Stimulated activated naive CD4-positive, alpha-beta T cell (primary cell): ENCODE measurements at regions not wholly inside any gene's neighbourhood (a gene's known extent, or its start where the extent isn't known, plus 50 kb on each side); places are given as distances from the start of the nearest gene placed in this dataset.
"Not testable (repeated sequence)": the region's sequence is repeated elsewhere in the genome, so short reads cannot be mapped to it uniquely, and the experiment has no call there.

Experiments
- DNase-seq, 6 experiments: peaks; one replicate each; lab custom pipeline; 2025; lab: John Stamatoyannopoulos, UW

DNA sequence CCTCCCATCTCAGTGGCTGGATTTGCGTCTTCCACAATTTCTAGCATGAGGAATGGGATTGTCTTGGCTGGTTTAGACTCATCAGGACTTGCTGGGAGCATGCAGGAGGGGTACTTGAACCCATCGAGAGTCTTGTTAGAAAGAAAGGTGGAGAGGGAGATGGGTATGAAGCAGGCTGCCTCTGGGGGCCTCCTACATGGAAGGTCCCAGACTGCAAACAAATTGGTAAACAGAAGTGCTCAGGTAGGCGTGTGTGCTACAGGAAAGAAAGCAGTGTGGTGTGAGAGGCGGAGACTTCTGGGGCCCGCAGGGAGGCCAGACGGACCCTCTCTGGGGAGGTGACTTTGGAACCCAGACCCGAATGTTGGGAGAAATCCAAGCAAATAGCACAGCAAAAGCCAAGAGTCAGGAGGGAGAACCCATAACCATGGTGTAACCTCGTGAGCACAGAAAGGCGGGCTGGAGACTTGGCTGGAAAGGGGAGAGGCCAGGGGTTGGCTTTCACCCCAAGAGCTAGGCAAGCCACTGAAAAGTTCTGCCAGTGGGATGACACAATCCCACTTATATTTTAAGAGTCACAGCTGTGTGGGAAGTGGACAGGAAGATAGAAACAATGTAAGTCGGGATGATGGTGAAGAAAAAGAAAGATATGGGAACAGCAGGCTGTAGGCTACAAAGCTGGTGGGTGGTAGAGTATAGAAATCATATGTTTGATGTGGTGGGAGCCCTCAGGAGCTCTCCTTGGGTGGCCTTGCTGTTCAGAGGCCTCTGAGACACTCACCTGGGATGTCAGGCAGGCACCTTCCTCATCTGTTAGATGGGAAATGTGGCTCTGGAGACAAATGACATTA is 130.1 kb upstream of the PRR20G start:
- no peak for DNase-seq

DNA sequence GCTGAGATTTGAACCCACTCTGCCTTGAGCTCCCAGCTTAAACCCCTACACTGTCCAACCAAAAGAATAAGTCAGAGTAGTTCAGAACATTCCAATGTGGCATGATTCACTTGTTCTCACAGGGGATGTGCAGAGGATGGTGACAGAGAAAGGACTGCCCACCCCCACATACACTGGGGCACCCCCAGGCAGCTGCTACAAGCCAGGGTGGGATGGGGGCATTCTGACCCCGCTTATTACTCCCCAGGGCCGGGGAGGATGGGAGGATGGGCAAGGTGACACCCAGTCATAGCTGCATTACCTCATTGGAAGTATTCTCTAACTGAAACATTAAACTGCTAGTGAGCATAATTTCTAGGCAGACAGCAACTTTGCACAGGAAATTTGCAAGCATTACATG is 126.0 kb upstream of the PRR20G start:
- DNase-seq = no peak

DNA sequence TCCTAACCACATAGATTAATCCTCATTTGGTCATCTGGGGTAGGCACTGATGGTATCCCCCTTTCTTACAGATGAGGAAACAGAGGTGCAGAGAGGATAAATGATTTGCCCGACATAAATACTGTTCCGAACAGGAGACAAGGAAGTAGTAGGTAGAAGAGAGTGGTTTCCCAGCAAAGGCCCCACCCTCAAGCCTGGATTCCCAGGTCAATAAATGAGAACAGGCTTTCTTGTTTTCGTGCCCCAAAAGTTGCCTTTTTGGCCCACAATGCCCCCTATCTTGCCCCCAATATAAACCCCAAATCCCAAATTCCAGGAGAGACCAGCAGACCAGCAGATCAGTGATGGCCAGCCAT is 125.5 kb upstream of the PRR20G start:
- DNase-seq = no peak

DNA sequence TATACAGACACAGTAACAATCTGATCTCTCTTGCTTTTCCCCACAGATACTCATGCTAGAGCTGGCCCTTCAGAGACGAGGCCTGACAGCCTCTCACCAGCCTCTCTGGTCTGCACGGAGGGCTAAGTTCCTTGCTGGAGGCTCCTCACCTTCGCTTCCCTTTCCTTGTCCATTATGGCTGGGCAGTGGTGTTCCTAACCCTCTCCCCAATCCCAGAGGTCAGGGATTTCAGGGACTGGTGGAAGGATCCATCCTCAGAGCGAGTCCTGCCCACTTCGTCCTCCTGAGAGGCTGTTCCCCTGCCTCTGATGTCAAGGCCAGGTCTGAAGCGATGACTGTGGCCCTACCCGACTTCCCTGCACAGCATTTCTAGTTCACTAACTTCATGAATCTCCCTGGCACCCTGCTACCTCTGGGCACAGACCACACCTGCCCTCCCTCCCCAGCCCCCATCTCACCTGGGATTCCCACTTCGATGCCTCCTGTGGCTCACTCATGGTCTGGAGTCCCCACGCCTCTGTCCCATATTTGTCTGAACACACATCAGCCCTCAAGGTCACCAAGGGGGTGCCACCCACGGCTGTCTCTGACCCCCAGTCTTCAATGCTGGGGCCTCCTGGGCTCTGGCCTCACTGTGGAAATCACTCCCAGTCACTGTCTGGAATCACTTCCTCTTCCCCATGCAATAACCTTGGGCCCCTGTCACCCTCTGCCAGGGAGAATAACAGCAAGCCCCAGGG is 124.9 kb upstream of the PRR20G start:
- no peak for DNase-seq

DNA sequence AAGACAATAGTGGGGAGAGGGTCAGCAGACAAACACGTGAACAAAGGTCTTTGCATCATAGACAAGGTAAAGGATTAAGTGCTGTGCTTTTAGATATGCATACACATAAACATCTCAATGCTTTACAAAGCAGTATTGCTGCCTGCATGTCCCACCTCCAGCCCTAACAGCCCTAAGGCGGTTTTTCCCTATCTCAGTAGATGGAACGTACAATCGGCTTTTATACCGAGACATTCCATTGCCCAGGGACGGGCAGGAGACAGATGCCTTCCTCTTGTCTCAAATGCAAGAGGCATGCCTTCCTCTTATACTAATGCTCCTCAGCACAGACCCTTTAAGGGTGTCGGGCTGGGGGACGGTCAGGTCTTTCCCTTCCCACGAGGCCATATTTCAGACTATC is 124.0 kb upstream of the PRR20G start:
- DNase-seq = not testable (repeated sequence)

DNA sequence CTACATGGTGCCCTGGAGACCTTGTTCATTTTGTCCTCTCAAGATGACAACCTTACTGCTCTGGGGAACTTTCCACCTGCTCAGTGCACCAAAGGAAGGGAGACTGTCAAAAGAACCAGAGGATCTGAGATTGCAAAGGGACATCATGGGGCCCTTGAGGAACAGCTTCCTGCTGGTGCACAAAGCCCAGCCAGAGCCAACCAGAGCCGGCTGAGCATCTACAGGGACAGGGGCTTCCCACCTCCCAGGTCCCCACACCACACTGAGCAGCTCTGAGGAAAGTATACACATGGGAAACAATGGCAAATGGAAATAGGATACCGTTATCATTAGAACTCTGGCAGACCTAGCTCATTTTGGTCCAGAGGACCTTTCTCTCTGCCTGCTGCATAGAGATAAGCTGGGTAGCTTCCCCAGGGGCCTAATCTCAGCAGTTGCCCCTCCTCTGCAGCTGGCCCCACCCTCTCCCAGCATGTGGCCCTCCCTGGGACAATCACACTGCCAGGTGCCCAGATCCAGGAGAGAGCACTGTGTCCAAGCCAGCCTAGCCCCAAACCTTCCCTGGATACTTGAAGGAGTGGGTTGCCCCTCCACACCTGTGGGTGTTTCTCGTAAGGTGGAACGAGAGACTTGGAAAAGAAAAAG is 123.4 kb upstream of the PRR20G start:
- DNase-seq = no peak

DNA sequence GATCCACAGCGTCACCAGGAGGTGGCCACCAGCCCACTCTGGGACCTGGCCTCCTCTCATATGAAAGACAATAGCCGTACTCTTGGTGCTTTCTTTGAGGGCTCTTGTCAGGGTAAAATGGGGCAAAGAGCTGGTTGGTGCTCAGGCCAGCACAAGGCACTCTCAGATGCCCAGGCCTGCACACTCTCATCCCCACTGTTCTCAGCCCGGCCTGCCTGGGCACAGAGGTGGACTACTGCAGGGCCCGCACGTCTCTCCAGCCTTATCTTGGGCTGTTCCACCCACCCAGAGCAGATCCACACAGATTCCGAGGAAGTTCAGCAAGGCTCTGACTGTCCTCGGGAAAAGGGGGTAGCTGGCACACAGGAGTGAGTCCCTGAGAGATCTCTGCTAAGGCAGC is 122.8 kb upstream of the PRR20G start:
- DNase-seq = no peak

DNA sequence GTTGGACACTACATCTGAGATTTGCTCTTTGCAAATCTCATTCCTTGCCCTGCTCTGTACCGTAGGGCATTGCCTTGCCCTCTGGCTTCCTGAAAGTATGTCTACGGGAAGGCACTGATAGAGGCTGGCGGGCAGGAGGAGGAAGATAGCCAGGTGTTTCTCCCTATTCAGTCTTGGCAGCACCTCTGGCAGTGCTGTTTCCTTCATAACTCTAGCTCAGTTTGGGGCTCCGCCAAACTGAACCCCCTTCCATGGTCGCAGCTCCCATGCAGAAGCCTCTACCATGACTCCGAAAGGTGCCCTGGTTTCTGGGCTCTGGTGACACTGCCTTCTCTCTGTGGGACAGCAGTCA is 122.3 kb upstream of the PRR20G start:
- DNase-seq = no peak

DNA sequence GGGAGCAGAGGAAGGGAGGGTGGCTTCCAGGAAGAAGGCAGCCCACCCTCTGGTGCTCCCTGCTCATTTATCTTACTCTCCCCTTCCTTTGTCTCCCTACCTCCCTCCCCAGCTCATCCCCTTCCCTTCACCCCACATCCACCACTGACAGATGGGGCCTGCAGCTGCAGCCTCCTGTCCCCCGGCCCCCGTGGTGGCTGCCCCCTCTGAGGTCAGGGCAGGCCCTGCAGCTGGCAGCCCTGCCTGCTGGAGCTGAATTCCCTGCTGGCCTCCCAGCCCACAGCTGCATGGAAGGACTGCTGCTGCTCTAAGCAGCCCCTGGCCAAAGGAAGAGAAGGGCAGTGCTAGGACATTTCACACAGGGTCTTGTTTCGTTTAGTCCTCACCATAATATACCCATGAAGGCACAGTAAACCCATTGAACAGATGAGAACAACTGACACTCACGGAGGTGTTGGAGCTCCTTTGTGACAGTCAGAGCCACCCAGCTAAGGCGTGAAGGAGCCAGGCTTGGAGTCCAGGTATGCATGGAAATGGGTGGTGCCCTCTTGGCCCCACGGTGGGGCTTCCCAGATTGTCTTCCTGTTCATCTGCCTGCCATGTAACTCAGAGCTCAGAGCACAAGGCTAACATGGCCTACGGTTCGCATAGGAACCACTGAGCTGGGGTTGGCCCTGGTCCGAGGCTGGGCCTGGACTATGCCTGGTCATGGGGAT is 121.7 kb upstream of the PRR20G start:
- DNase-seq = no peak

DNA sequence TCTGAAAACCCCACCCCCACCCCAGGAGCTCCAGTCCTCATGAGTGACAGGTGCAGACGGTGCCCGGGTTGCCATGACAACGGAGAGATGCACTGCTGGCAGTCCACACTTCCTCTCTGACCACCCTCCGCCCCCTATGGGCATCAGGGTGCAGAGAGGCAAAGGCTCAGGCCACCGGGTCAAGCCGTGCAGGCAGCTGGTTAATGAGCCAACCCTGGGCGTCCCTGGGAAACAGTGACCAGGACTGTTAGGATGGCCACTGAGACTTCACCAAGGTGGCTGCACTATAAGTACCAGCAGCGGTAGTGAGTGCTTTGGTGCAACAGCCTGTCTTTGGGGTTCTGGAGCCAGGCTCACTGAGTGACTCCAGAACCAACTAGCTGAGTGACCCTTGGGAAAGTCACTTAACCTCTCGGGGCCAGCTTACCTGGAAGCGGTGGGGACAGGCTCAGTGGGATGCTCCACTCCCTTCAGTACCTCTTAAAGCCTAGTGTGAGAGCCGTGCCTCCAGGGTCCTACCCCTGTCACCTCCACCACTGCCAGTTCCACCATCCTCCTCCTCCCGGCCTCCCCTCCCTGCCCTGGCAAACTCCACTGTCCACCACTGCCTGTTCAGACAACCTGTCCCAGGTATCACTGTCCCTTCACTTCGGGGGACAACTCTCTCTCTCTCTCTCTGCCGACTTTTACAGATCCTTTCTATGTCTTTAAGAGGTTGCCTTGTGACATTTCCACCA is 121.0 kb upstream of the PRR20G start:
- DNase-seq = no peak

DNA sequence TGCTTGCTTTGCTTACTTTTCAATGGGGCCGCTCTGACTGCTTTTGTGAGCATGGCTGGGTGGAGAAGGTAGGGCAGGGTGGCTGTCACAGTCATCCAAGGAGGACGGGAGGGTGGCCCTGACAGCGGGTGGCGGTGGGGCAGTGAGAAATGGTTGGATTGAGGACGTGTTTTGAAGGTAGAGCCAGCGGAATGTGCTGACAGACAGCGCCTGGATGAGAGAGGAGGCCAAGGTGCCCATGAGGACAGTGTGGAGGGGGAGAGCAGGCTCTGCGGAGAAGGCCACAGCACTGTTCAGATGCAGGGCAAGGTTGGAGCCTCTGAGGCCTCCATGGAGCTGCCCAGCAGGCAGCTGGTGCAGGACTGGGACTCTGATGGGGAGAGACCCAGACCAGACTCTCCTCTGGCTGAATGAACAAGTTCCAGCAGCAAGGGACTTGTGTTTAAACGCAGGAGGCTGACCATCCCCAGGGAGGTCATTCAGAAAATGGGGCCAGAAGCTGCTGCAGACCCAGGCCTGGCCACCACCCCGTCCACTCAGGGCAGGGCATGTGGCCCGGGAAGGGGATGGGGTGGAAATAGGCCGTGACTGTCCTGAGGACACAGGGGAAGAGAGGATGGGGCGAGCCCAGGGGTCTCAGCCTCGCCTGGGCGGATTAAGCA is 120.3 kb upstream of the PRR20G start:
- no peak for DNase-seq

DNA sequence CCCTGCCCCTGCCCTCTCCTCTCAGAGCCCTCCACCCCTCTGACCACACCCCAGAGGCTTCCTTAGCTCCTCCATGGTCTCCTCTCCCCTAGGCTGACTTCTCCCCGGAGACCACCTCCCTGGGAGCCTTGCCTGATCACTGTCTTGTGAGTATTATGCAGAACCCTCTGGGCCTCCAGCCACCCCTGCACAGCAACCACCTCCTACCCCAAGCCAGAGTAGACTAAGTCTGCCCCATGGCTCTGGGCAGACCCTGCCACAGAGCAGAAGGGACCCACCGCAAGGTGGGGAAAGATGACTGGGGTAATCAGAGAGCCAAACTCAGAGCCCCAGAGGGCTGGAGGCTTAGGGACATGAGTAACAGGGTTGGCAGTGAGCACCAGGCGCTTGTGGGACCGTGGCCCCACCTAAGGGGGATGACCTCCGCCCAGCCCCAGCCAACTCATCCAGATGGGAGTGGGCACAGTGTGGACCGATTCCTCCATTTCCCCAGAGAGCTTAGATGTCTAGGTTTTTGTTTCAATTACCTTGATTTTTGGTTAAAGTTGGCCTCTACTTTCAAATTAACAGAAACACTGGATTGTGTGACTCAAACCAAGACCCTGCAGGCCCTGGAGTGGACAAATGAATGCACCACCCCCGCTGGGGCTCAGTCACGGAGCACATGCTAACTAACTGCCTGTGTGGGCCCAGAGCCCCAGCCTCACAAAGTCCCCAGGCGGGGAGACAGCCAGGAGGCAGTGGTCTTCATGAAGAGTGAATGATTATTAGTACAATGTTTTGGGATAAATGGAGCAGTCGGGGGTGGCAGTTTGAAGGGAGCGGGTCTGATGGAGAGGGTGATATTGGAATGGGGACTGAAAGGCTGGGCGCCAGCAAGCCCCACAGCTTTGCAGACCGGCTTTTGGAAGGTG is 119.4 kb upstream of the PRR20G start:
- no peak for DNase-seq

DNA sequence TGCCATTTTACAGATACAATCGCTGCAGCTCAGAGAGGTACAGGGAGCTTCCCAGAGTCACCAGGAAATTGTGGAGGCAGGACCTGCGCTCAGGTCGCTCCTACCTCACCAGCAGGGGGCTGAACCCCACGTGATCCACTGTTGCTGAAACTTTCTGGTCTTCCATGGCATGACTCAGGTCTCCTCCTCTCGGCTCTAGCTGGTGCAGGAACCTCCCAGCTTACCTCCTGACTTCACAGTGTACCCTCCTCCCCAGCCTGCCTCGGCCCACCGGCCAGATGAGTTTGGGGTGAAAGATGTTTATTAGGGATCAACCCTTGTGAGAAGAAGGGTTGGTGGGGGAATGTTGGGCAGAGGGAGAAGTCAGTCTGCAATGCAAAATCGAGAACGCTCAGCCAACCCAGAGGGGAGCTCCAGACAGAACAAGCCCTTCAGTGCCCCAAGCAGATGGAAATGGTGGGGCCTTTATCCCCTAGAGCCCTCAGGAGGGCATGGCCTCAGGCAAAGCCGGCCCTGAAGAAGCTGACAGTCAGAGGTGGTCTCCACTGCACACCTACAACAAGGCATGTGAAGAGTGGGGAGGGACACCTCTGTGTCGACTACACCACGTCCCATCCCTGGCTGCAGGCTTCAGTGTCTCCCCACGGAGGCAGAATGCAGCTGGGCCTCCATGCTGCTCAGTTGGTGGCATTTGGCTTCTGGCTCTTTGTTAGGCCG is 118.6 kb upstream of the PRR20G start:
- DNase-seq = no peak

DNA sequence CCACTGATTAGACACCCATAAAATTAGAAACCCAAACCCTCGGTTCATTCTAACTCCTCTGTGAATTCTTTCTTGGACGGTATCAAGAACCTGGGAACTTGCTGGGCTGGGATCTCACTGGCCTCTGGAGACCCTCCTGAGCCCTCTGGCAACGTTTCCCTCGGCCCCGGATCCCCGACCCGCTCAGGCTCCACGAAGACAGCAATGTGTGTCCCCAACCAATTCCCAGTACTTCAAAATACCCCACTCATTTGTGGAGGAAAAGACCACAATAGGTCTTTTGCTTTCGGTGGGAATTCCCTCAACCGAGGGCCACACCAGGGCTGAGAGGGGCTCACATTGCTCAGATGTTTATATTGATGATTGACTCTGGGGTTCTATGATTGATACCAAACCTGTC is 117.9 kb upstream of the PRR20G start:
- no peak for DNase-seq

DNA sequence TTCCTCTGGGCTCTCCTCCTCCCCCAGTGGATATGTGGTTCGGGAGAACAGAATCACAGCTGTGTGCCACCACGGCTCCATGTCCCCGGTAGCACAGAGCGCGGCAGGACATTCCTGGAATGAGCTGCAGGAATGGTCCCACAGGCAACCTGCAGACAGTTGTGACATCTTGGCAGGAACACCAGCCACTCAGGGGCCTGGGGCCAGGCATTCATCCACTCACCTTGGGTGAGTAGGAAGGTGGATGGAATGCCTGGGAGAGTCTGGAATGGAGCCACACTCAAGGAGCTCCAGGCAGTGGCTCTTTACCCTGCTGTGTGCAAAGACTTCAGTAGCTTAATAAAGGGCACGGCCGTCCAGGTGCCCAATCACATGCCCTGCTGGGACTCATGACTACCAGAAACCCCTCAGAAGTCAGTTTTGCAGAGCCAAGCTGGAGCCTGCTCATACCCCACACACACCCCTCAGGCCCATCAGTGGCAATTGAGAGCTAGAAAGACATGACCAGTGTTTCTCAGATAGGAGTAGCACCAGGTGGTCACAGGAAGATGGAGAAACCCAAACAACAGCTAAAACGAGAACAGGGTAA is 117.3 kb upstream of the PRR20G start:
- DNase-seq = no peak

DNA sequence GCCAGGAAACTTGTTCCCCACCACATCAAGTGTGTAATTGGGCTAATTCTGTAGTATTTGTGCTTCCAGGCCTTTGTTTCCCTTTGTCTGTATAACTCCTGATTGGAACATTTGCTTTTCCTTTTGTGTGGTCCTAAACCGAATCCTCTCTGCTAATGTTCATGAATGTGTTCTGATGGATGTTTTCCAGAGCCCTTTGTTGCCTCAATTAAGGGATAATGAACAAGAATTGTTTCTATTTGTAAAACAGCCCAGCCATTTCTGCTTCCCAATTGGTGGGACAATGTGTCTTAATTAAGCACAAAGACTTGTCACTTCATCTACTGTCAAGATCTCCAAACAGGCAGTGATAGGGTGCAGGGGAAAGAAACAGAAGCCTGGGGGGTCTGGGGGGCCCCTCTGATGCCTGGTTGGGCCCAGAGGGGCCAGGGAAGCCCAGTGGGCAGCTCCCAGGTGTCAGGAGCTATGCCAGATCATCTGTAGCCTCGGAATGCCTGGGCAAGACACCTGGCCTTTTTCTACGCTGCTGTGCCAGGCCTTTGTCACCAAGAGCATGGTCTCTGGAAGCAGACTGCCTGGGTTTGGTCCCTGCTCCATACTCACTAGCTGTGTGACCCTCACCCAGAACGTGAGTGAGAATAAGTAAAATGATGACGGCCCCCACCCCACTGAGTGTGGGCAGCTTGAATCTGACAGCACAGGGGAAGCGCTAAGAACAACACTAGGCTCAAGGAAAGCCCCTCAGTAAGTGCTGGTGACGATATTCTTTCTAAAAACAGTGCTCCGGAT is 116.6 kb upstream of the PRR20G start:
- DNase-seq = no peak

DNA sequence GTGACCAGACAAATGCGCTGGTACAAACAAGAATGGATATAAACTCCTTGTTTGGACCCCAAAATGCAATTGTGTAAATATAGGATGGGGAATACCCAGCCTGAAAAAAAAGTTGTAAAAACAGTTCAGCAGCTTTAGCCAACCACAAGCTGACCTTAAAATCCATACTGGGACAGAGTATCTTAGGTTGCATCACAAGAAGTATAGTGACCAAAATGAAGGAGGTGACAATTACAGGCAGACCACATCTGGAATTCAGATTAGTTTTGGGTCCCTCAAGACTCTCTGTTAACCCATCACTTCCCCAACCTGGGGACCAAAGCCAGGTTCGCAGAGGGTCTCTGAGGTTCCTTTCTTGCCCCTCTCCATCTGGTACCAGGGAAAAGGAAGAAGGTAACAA is 115.9 kb upstream of the PRR20G start:
- no peak for DNase-seq

DNA sequence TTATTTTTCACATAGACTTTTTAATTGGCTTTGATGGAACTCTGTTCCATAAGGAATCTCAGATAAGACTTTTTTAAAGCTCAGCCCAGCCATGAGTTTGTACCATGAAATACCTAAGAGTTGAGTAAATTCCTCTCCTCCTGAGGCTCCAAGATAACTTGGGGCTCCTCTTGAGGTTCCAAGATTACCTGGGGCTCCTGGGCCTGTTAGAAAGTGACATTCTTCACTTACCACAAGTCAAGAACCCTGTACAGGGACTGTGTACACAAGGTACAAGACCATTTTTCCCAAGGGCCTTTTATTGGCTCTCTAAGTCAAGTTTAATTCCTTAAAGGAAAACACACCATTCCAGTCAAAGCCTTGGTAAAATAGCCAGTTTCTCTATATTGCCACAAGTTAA is 111.3 kb upstream of the PRR20G start:
- DNase-seq = no peak
